Glutamatergic neuron (in vitro differentiated cells): ENCODE measurements at regions not wholly inside any gene's neighbourhood (a gene's known extent, or its start where the extent isn't known, plus 50 kb on each side); places are given as distances from the start of the nearest gene placed in this dataset.

Source experiments
- DNase-seq: peaks from one replicate; pipeline ENCODE4 v3.0.0; 2022
- H3K27ac Mint-ChIP-seq: one replicate; pipeline ENCODE4 v1.8.0; 2020; ENCODE audit warnings: mild to moderate bottlenecking, mixed read lengths, inconsistent platforms; ENCODE audit not compliant: unreplicated experiment
- H3K27me3 Mint-ChIP-seq: one replicate; pipeline ENCODE4 v1.8.0; 2020; ENCODE audit warnings: mild to moderate bottlenecking, moderate library complexity, mixed read lengths, inconsistent platforms; ENCODE audit not compliant: unreplicated experiment
- H3K36me3 Mint-ChIP-seq: one replicate; pipeline ENCODE4 v1.8.0; 2020; ENCODE audit warnings: mild to moderate bottlenecking, mixed read lengths, inconsistent platforms; ENCODE audit not compliant: unreplicated experiment
- H3K4me1 Mint-ChIP-seq: one replicate; pipeline ENCODE4 v1.8.0; 2020; ENCODE audit warnings: mild to moderate bottlenecking, low read depth, mixed read lengths, inconsistent platforms; ENCODE audit not compliant: unreplicated experiment
- H3K4me3 Mint-ChIP-seq: one replicate; pipeline ENCODE4 v1.8.0; 2020; ENCODE audit warnings: mild to moderate bottlenecking, mixed read lengths, inconsistent platforms; ENCODE audit not compliant: unreplicated experiment
- H3K9me3 Mint-ChIP-seq: one replicate; pipeline ENCODE4 v1.8.0; 2020; ENCODE audit warnings: mild to moderate bottlenecking, moderate library complexity, mixed read lengths, inconsistent platforms; ENCODE audit not compliant: unreplicated experiment
- CTCF ChIP-seq: fragments of 200-600 bp; sonication (generic); IDR thresholded peaks from one replicate; pipeline ENCODE4 v1.5.0; 2021; ENCODE audit not compliant: partially characterized antibody, unreplicated experiment

- DNase-seq: no peak
- Mint-ChIP-seq H3K36me3 (peaks cover 5% of the 10 kb centered on the region), H3K4me1 (no peaks in the 10 kb centered on the region), H3K27me3 (peaks cover 2% of the 10 kb centered on the region), H3K9me3 (no peaks in the 10 kb centered on the region), H3K4me3 (no peak overlapping the region), H3K27ac (no peak overlapping the region)
- TF ChIP-seq CTCF: no peak
Observed at GRCh38 chr14:101365329-101366158, 195.8 kb upstream of the DIO3 start.

DNA sequence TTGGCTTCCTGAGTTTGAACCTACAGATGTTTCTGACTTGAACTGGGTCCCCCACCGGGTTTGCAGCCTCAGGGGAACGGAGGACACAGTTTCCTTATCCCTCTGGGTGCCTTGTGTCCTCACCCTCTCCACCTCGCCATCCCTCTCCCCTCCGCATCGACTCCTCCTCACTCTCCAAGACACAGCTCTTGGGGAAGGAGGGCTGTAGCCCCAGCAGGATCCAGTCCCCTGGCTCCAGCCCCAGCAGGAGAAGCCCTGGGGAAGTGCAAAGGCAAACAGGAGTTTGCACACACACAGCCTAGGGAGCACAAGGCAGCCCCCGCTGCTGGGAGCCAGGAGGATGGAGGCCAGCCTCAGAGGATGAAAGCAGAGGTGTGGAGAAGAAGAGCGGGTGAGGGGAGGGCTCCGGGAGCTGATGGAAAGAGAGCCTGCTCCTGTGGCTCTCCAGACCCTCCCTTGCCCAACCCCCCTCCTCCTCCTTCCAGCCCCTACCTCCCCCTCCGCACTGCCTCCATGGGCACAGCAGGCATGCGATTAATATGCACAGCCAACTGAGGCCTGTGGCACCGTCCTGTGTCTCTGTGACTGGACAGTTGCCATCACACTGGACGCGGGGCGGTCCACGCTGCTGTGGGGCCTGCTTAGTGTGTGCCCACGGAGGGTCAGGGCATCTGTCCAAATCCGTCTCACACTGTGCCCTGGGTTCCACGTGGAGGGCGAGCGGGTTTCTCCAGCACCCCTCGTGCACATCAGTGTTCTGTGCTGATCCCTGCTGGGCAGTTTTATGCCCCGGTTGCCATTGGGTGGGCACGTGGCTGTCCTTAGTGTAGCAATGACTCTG is 193.7 kb upstream of the DIO3 start:
- no peak overlapping the region for H3K27ac Mint-ChIP-seq
- no peak for DNase-seq
- no peaks in the 10 kb centered on the region for H3K4me1 Mint-ChIP-seq
- no peaks in the 10 kb centered on the region for H3K36me3 Mint-ChIP-seq
- no peak overlapping the region for H3K4me3 Mint-ChIP-seq
- no peak for TF ChIP-seq CTCF
- H3K27me3 Mint-ChIP-seq: no peaks in the 10 kb centered on the region
- no peaks in the 10 kb centered on the region for H3K9me3 Mint-ChIP-seq

DNA sequence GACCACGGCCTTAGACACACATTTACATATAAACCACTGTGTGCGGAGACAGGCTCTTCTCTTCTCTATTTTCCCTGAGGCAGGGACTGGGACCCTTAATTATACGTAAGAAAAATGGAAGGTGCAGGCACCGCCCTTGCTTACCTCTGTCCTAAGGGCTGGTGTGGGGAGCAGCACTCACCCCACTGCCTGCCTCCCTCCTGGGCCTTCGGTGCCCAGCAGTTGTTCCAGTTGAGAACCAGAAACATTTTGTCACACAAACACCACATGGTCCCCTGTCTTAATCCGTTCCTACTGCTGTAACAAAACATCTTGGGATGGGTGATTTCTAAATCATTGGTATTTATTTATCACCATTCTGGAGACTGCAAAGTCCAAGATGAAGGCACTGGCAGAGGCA is 192.7 kb upstream of the DIO3 start:
- H3K4me1 Mint-ChIP-seq: no peaks in the 10 kb centered on the region

GRCh38 chr14:101369194-101369915 is 191.9 kb upstream of the DIO3 start:
- TF ChIP-seq CTCF: no peak
- no peak overlapping the region for H3K4me3 Mint-ChIP-seq
- no peak for DNase-seq
- H3K9me3 Mint-ChIP-seq: peaks cover 1% of the 10 kb centered on the region
- peaks cover 1% of the 10 kb centered on the region for H3K27me3 Mint-ChIP-seq
- H3K36me3 Mint-ChIP-seq: no peaks in the 10 kb centered on the region
- H3K27ac Mint-ChIP-seq: no peak overlapping the region
- no peaks in the 10 kb centered on the region for H3K4me1 Mint-ChIP-seq

More for the DNA sequence above, 192.7 kb upstream of the DIO3 start:
- Mint-ChIP-seq H3K27me3 (peaks cover 1% of the 10 kb centered on the region), H3K4me3 (no peak overlapping the region), H3K36me3 (no peaks in the 10 kb centered on the region), H3K9me3 (no peaks in the 10 kb centered on the region), H3K27ac (no peak overlapping the region)
- no peak for TF ChIP-seq CTCF
- no peak for DNase-seq
